ENCODE measurements at regions not wholly inside any gene's neighbourhood (a gene's known extent, or its start where the extent isn't known, plus 50 kb on each side); places are given as distances from the start of the nearest gene placed in this dataset.

GRCh38 chr16:66315210-66315825, 51.2 kb upstream of the CDH5 start:
- peak; percentile 60 for DNase-seq (ENCODE audit: low read depth)
- H3K4me3 ChIP-seq (ENCODE audit: low read depth, low read length): no peak overlapping the region
- FAIRE-seq: peak; percentile 52
- no peaks in the 10 kb centered on the region for H3K36me3 ChIP-seq (ENCODE audit: control insufficient read depth, insufficient read depth, low read length)
- TF ChIP-seq, protein P1, sequence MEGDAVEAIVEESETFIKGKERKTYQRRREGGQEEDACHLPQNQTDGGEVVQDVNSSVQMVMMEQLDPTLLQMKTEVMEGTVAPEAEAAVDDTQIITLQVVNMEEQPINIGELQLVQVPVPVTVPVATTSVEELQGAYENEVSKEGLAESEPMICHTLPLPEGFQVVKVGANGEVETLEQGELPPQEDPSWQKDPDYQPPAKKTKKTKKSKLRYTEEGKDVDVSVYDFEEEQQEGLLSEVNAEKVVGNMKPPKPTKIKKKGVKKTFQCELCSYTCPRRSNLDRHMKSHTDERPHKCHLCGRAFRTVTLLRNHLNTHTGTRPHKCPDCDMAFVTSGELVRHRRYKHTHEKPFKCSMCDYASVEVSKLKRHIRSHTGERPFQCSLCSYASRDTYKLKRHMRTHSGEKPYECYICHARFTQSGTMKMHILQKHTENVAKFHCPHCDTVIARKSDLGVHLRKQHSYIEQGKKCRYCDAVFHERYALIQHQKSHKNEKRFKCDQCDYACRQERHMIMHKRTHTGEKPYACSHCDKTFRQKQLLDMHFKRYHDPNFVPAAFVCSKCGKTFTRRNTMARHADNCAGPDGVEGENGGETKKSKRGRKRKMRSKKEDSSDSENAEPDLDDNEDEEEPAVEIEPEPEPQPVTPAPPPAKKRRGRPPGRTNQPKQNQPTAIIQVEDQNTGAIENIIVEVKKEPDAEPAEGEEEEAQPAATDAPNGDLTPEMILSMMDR (IDR thresholded peaks at IDR 0.05; ENCODE audit: insufficient read depth, low read length, severe bottlenecking): peak; percentile 94
- peaks cover 2% of the 10 kb centered on the region for H3K27me3 ChIP-seq (ENCODE audit: control insufficient read depth, insufficient read depth, low read length)

DNA sequence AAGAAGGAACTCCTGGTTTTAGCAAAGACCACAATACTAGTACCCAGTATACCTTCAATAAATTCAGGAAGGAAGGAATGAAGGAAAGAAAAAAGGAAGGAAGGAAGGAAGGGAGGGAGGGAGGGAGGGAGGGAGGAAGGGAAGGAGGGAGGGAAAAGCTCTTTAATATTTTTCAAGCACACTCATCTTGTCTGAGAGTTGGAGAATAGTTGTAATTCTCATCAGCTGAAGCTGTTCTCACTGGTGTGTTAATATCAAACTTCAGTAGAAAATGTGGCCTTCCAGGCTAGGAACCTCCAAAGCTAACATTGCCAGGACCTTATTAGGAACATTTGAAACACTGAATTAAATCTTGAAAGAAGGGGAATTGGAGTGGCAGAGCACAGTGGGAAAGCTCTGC, 55.2 kb upstream of the CDH5 start:
- TF ChIP-seq, protein P1 (IDR thresholded peaks at IDR 0.05; ENCODE audit: insufficient read depth, low read length, severe bottlenecking): no peak
- H3K27me3 ChIP-seq (ENCODE audit: control insufficient read depth, insufficient read depth, low read length): peaks cover 2% of the 10 kb centered on the region
- no peaks in the 10 kb centered on the region for H3K36me3 ChIP-seq (ENCODE audit: control insufficient read depth, insufficient read depth, low read length)
- DNase-seq (ENCODE audit: low read depth) (no peak), FAIRE-seq (no peak)
- no peak overlapping the region for H3K4me3 ChIP-seq (ENCODE audit: low read depth, low read length)

- no peak for DNase-seq (ENCODE audit: low read depth)
- Histone ChIP-seq H3K27me3 (ENCODE audit: control insufficient read depth, insufficient read depth, low read length) (peaks cover 2% of the 10 kb centered on the region), H3K4me3 (ENCODE audit: low read depth, low read length) (no peak overlapping the region), H3K36me3 (ENCODE audit: control insufficient read depth, insufficient read depth, low read length) (no peaks in the 10 kb centered on the region)
- TF ChIP-seq, protein P1 (IDR thresholded peaks at IDR 0.05; ENCODE audit: insufficient read depth, low read length, severe bottlenecking): no peak
- no peak for FAIRE-seq
Measured at GRCh38 chr16:66309215-66309807, 57.2 kb upstream of the CDH5 start.

- TF ChIP-seq, protein P1 (IDR thresholded peaks at IDR 0.05; ENCODE audit: insufficient read depth, low read length, severe bottlenecking): no peak
- no peak for DNase-seq (ENCODE audit: low read depth)
- H3K36me3 ChIP-seq (ENCODE audit: control insufficient read depth, insufficient read depth, low read length): no peaks in the 10 kb centered on the region
- FAIRE-seq: no peak
- H3K4me3 ChIP-seq (ENCODE audit: low read depth, low read length): no peak overlapping the region
- no peaks in the 10 kb centered on the region for H3K27me3 ChIP-seq (ENCODE audit: control insufficient read depth, insufficient read depth, low read length)
Measured at GRCh38 chr16:66308096-66308495, 58.4 kb upstream of the CDH5 start.

- TF ChIP-seq, protein P1 (IDR thresholded peaks at IDR 0.05; ENCODE audit: insufficient read depth, low read length, severe bottlenecking): no peak
- Histone ChIP-seq H3K27me3 (ENCODE audit: control insufficient read depth, insufficient read depth, low read length) (no peaks in the 10 kb centered on the region), H3K36me3 (ENCODE audit: control insufficient read depth, insufficient read depth, low read length) (no peaks in the 10 kb centered on the region), H3K4me3 (ENCODE audit: low read depth, low read length) (no peak overlapping the region)
- no peak for DNase-seq (ENCODE audit: low read depth)
- no peak for FAIRE-seq
Measured at GRCh38 chr16:66306366-66307150, 59.9 kb upstream of the CDH5 start.

Measured in bronchial epithelial cell (primary cell).